T1000 (cell line): ENCODE measurements at regions not wholly inside any gene's neighbourhood (a gene's known extent, or its start where the extent isn't known, plus 50 kb on each side); places are given as distances from the start of the nearest gene placed in this dataset.
"Not testable (repeated sequence)": the region's sequence is repeated elsewhere in the genome, so short reads cannot be mapped to it uniquely, and the experiment has no call there.

ENCODE experiments used
- DNase-seq: peaks from one replicate; lab custom pipeline; 2025; ENCODE audit warnings: mixed read lengths; lab: John Stamatoyannopoulos, UW

- DNase-seq, result no peak
Observed at GRCh38 chr1:181257117-181257516, 168.6 kb downstream of the IER5 start.

GRCh38 chr1:181259026-181259745 lies 170.7 kb downstream of the IER5 start:
- no peak for DNase-seq

GRCh38 chr1:181260271-181260670 lies 171.8 kb downstream of the IER5 start:
- no peak for DNase-seq

GRCh38 chr1:181260994-181261393 lies 172.5 kb downstream of the IER5 start:
- no peak for DNase-seq

GRCh38 chr1:181262069-181262468 lies 173.6 kb downstream of the IER5 start:
- no peak for DNase-seq

- DNase-seq, result no peak
Observed at GRCh38 chr1:181263444-181263843, 174.9 kb downstream of the IER5 start.

GRCh38 chr1:181264821-181265220 lies 176.3 kb downstream of the IER5 start:
- DNase-seq, result no peak

GRCh38 chr1:181284978-181285377 lies 196.5 kb downstream of the IER5 start:
- DNase-seq, result no peak

- no peak for DNase-seq
Observed at GRCh38 chr1:181295217-181295616, 188.1 kb upstream of the CACNA1E start.

- DNase-seq, result no peak
Observed at GRCh38 chr1:181296180-181296579, 187.1 kb upstream of the CACNA1E start.

- DNase-seq, result no peak
Observed at GRCh38 chr1:181308098-181308497, 175.2 kb upstream of the CACNA1E start.

- no peak for DNase-seq
Observed at GRCh38 chr1:181310560-181310959, 172.8 kb upstream of the CACNA1E start.

- DNase-seq, result no peak
Observed at GRCh38 chr1:181312946-181313345, 170.4 kb upstream of the CACNA1E start.

- no peak for DNase-seq
Observed at GRCh38 chr1:181313466-181313865, 169.9 kb upstream of the CACNA1E start.

GRCh38 chr1:181314010-181314409 lies 169.3 kb upstream of the CACNA1E start:
- no peak for DNase-seq

GRCh38 chr1:181314959-181315358 lies 168.4 kb upstream of the CACNA1E start:
- no peak for DNase-seq

- no peak for DNase-seq
Observed at GRCh38 chr1:181317261-181317930, 165.9 kb upstream of the CACNA1E start.

GRCh38 chr1:181318022-181318857 lies 165.1 kb upstream of the CACNA1E start:
- DNase-seq, result no peak

- DNase-seq, result no peak
Observed at GRCh38 chr1:181318858-181319235, 164.5 kb upstream of the CACNA1E start.

GRCh38 chr1:181319907-181320306 lies 163.4 kb upstream of the CACNA1E start:
- DNase-seq, result no peak

GRCh38 chr1:181324797-181325616 lies 158.3 kb upstream of the CACNA1E start:
- DNase-seq, result no peak

- DNase-seq, result not testable (repeated sequence)
Observed at GRCh38 chr1:181325765-181326164, 157.6 kb upstream of the CACNA1E start.
